Dermis microvascular lymphatic vessel endothelial cell (primary cell): ENCODE measurements at regions not wholly inside any gene's neighbourhood (a gene's known extent, or its start where the extent isn't known, plus 50 kb on each side); places are given as distances from the start of the nearest gene placed in this dataset.

ENCODE experiments used
- DNase-seq, 2 donors: peaks; one replicate each; pipeline versions ENCODE4 v3.0.0 to v3.0.0-alpha.2; 2010; ENCODE audit warnings: low read depth in 2 of 2

GRCh38 chr11:134674974-134675373 is 262.9 kb upstream of the B3GAT1 start:
- no peak for DNase-seq

GRCh38 chr11:134670961-134671370 is 258.9 kb upstream of the B3GAT1 start:
- no peak for DNase-seq

GRCh38 chr11:134670247-134670782 is 258.3 kb upstream of the B3GAT1 start:
- no peak for DNase-seq

- no peak for DNase-seq
Observed at GRCh38 chr11:134669796-134670195, 257.8 kb upstream of the B3GAT1 start.

GRCh38 chr11:134668796-134669195 is 256.8 kb upstream of the B3GAT1 start:
- DNase-seq = no peak

- no peak for DNase-seq
Observed at GRCh38 chr11:134668076-134668475, 256.0 kb upstream of the B3GAT1 start.

- DNase-seq = no peak
Observed at GRCh38 chr11:134667505-134667904, 255.5 kb upstream of the B3GAT1 start.

- no peak for DNase-seq
Observed at GRCh38 chr11:134667175-134667500, 255.1 kb upstream of the B3GAT1 start.

GRCh38 chr11:134666273-134667174 is 254.5 kb upstream of the B3GAT1 start:
- DNase-seq = no peak

GRCh38 chr11:134665571-134666270 is 253.7 kb upstream of the B3GAT1 start:
- no peak for DNase-seq

- DNase-seq = no peak
Observed at GRCh38 chr11:134665188-134665535, 253.1 kb upstream of the B3GAT1 start.

GRCh38 chr11:134664447-134665187 is 252.6 kb upstream of the B3GAT1 start:
- no peak for DNase-seq

- DNase-seq = no peak
Observed at GRCh38 chr11:134663506-134664313, 251.7 kb upstream of the B3GAT1 start.

- no peak for DNase-seq
Observed at GRCh38 chr11:134662629-134663360, 250.8 kb upstream of the B3GAT1 start.

- no peak for DNase-seq
Observed at GRCh38 chr11:134661660-134662059, 249.6 kb upstream of the B3GAT1 start.

- DNase-seq = no peak
Observed at GRCh38 chr11:134660416-134660815, 248.4 kb upstream of the B3GAT1 start.

GRCh38 chr11:134659882-134660281 is 247.8 kb upstream of the B3GAT1 start:
- DNase-seq = no peak

- DNase-seq = no peak
Observed at GRCh38 chr11:134658481-134659225, 246.6 kb upstream of the B3GAT1 start.

GRCh38 chr11:134657631-134658030 is 245.6 kb upstream of the B3GAT1 start:
- no peak for DNase-seq
